Esophagus squamous epithelium (tissue), 5 donors: ENCODE measurements at regions not wholly inside any gene's neighbourhood (a gene's known extent, or its start where the extent isn't known, plus 50 kb on each side); places are given as distances from the start of the nearest gene placed in this dataset.

Experiments used
- DNase-seq: peaks from one replicate; lab custom pipeline; 2025; lab: John Stamatoyannopoulos, UW
- H3K27ac ChIP-seq, 4 donors: fragments of 200-600 bp; sonication (generic); one replicate each; pipeline ENCODE4 v1.5.1; 2016 to 2019; ENCODE audit warnings: mild to moderate bottlenecking in 1 of 4
- H3K27me3 ChIP-seq, 4 donors: fragments of 200-600 bp; sonication (generic); 1 replicate in 3 of 4; 2 replicates in 1 of 4; pipeline versions ENCODE4 v1.5.1 to v1.6.0; 2017 to 2021; ENCODE audit warnings: antibody characterized with exemption in 1 of 4
- H3K36me3 ChIP-seq, 3 donors: fragments of 200-600 bp; sonication (generic); one replicate each; pipeline ENCODE4 v1.5.1; 2016 to 2019
- H3K4me1 ChIP-seq, 3 donors: fragments of 200-600 bp; sonication (generic); one replicate each; pipeline ENCODE4 v1.5.1; 2017 to 2019
- H3K4me3 ChIP-seq, 4 donors: fragments of 200-600 bp; sonication (generic); 1 replicate in 3 of 4; 2 replicates in 1 of 4; pipeline ENCODE4 v1.5.1; 2016 to 2019; ENCODE audit warnings: mild to moderate bottlenecking in 2 of 4, moderate library complexity in 1 of 4
- H3K9me3 ChIP-seq, 3 donors: fragments of 200-600 bp; sonication (generic); one replicate each; pipeline ENCODE4 v1.5.1; 2016 to 2019
- CTCF ChIP-seq, 6 experiments: fragments of 450-650 bp in 4 of 6; fragments of 200-600 bp in 2 of 6; sonication (generic) in 2 of 6; IDR thresholded peaks; one replicate each; pipeline ENCODE4 v1.5.1; 2016 to 2019; ENCODE audit warnings: antibody characterized with exemption in 6 of 6, mild to moderate bottlenecking in 4 of 6, moderate library complexity in 4 of 6
- POLR2A ChIP-seq, 4 donors: fragments of 450-650 bp; IDR thresholded peaks; one replicate each; pipeline ENCODE4 v1.6.1; 2017; ENCODE audit warnings: antibody characterized with exemption in 4 of 4, mild to moderate bottlenecking in 4 of 4, moderate library complexity in 3 of 4
- WGBS, 2 donors: methylation state at CpG; one replicate each; pipeline ENCODE4 v1.1.5; 2018; 5-methylcytosine and 5-hydroxymethylcytosine counted together
- intact Hi-C: fragments of 100-400 bp; cut with DNase I; formaldehyde crosslinking; loops from one replicate; pipeline ENCODE4 v1.15.0; 2022
- donor health status: DM: yes; HTN: yes; CAD: no.

DNA sequence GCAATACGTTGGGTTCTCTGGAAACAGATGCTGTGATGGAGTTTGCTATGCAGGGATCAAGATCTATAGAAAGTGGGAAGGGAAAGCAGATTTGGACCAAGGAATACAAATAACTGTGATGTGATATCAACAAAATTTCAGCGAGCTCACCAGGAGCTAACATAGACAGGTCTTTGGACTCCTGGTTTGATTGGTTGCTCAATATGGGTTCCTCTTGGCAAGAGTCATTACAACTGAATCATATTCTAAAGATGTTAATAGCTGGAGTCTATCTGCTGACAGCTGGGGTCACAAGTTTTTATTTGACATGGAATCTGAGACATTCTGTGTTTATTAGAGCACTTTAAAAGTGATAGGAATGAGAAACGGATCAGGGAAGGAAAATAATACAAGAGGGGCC is 637.6 kb upstream of the GNPDA2 start:
- intact Hi-C loops, result no loop called here
- TF ChIP-seq CTCF (IDR thresholded peaks at IDR 0.05), result no peak
- no peak for TF ChIP-seq POLR2A (IDR thresholded peaks at IDR 0.05)
- Histone ChIP-seq H3K4me1 (no peaks in the 10 kb centered on the region), H3K4me3 (no peak overlapping the region), H3K9me3 (no peaks in the 10 kb centered on the region), H3K27ac (no peak overlapping the region), H3K36me3 (no peaks in the 10 kb centered on the region), H3K27me3 (no peaks in the 10 kb centered on the region)
- 58 to 63% methylated on average over 3 of the region's 3 CpGs for WGBS, 2 donors
- no peak for DNase-seq

- Histone ChIP-seq H3K36me3 (no peaks in the 10 kb centered on the region), H3K4me3 (no peak overlapping the region), H3K9me3 (no peaks in the 10 kb centered on the region), H3K4me1 (no peaks in the 10 kb centered on the region), H3K27me3 (no peaks in the 10 kb centered on the region), H3K27ac (no peak overlapping the region)
- DNase-seq, result no peak
- 67 to 68% methylated on average over 3 of the region's 3 CpGs for WGBS, 2 donors
- intact Hi-C loops, result no loop called here
- no peak for TF ChIP-seq POLR2A (IDR thresholded peaks at IDR 0.05)
Measured at GRCh38 chr4:45358573-45359506, 632.5 kb upstream of the GNPDA2 start.

DNA sequence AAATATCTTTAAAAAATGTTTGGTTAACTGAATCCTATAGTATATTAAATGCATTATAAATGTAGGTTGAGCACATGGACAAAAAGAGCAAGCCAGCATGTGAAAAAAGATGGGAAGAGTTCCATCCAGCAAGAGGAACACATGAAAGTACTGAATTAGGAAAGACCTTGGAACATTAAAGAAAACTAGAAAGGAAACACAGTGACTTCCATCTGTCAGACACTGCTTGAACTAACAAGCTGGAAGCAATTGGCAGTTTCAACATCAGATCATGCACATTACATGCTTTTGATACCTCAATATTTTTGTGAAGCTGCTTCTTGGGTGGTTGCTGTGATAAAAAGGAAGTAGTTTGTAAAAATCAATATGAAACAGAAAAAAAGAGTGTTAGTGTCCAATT is 626.8 kb upstream of the GNPDA2 start:
- Histone ChIP-seq H3K4me1 (no peaks in the 10 kb centered on the region), H3K27ac (no peak overlapping the region), H3K36me3 (no peaks in the 10 kb centered on the region), H3K27me3 (no peaks in the 10 kb centered on the region), H3K4me3 (no peak overlapping the region), H3K9me3 (no peaks in the 10 kb centered on the region)
- TF ChIP-seq CTCF (IDR thresholded peaks at IDR 0.05) (no peak), POLR2A (IDR thresholded peaks at IDR 0.05) (no peak)
- intact Hi-C loops, result no loop called here
- no peak for DNase-seq

DNA sequence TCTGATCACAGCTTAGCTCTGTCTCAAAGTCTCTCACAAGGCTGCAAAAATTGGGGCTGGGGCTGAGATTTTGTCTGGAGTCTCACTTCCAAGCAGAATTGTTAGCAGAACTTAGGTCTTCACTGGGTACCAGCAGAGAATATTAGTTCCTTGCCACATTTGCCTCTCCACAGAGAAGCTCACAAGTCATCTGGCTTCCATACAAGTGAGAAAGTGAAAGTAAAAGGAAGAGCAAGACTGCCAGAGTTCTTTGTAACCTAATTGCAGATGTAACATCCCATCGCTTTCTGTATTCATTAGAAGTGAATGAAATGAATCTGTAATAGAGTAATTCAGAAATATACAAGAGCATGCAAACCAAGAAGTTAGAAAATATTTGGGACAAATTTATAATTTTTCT is 624.1 kb upstream of the GNPDA2 start:
- Histone ChIP-seq H3K27ac (no peak overlapping the region), H3K9me3 (no peaks in the 10 kb centered on the region), H3K36me3 (no peaks in the 10 kb centered on the region), H3K27me3 (no peaks in the 10 kb centered on the region), H3K4me3 (peak overlapping the region in 1 of 4 donors; percentile 49), H3K4me1 (no peaks in the 10 kb centered on the region)
- DNase-seq, result no peak
- WGBS, 2 donors, result 12 to 18% methylated on average over 1 of the region's 1 CpG
- TF ChIP-seq POLR2A (IDR thresholded peaks at IDR 0.05), result no peak
- TF ChIP-seq CTCF (IDR thresholded peaks at IDR 0.05), result no peak
- intact Hi-C loops, result no loop called here

DNA sequence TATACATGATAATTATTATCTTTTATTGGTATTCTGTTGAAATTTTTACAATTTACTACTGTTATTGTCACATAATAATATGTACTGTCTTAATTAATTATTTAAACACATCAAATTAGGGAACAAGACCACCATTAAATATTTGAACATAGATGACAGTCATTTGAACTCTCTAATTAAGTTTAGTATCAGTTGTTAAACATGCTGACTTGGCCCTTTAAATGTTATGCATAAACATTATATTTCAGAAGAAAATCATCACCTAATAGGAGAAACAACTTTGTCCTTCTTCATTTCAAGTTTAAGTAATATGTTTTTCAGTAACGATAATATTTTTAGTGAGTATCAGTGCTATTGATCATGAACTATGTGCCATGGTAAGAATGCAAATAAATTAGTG is 623.5 kb upstream of the GNPDA2 start:
- no peak for DNase-seq
- Histone ChIP-seq H3K4me3 (no peak overlapping the region), H3K4me1 (no peaks in the 10 kb centered on the region), H3K27me3 (no peaks in the 10 kb centered on the region), H3K9me3 (no peaks in the 10 kb centered on the region), H3K36me3 (no peaks in the 10 kb centered on the region), H3K27ac (no peak overlapping the region)
- no peak for TF ChIP-seq CTCF (IDR thresholded peaks at IDR 0.05)
- TF ChIP-seq POLR2A (IDR thresholded peaks at IDR 0.05), result no peak
- intact Hi-C loops, result no loop called here
- WGBS, 2 donors, result 89 to 94% methylated on average over 1 of the region's 1 CpG
